ENCODE measurements at regions not wholly inside any gene's neighbourhood (a gene's known extent, or its start where the extent isn't known, plus 50 kb on each side); places are given as distances from the start of the nearest gene placed in this dataset.

GRCh38 chr7:124387056-124387455 lies 354.2 kb upstream of the TMEM229A start:
- ATAC-seq (replicated peaks in 6 of 8): no peak
- Histone ChIP-seq H3K4me3 (no peak overlapping the region), H3K4me1 (replicated peaks in 1 of 2) (no peaks in the 10 kb centered on the region), H3K27ac (no peak overlapping the region)
- in situ Hi-C loops (cut with MboI; ENCODE audit: low pct_unique_long_range_greater_than_20kb in 2 of 9, low sequenced_read_pairs in 9 of 9, unreplicated experiment in 9 of 9): no loop called here
- WGBS, 10 experiments: 13 to 87% (median 74%) methylated on average over 2 to 4 of the region's 4 CpGs; no CpG with 5 or more reads in 3 of the 10 experiments

- 88% methylated on average over 1 of the region's 1 CpG; no CpG with 5 or more reads in 9 of the 10 experiments for WGBS, 10 experiments
- in situ Hi-C loops (cut with MboI; ENCODE audit: low pct_unique_long_range_greater_than_20kb in 2 of 9, low sequenced_read_pairs in 9 of 9, unreplicated experiment in 9 of 9): no loop called here
- Histone ChIP-seq H3K4me1 (replicated peaks in 1 of 2) (no peaks in the 10 kb centered on the region), H3K27ac (no peak overlapping the region), H3K4me3 (no peak overlapping the region)
- no peak for ATAC-seq (replicated peaks in 6 of 8)
Measured at GRCh38 chr7:124379296-124379695, 346.4 kb upstream of the TMEM229A start.

GRCh38 chr7:124376111-124376510 lies 343.2 kb upstream of the TMEM229A start:
- WGBS, 10 experiments: 3 to 100% (median 69%) methylated on average over 1 to 4 of the region's 4 CpGs; no CpG with 5 or more reads in 2 of the 10 experiments
- Histone ChIP-seq H3K4me3 (no peak overlapping the region), H3K27ac (no peak overlapping the region), H3K4me1 (replicated peaks in 1 of 2) (no peaks in the 10 kb centered on the region)
- in situ Hi-C loops (cut with MboI; ENCODE audit: low pct_unique_long_range_greater_than_20kb in 2 of 9, low sequenced_read_pairs in 9 of 9, unreplicated experiment in 9 of 9): no loop called here
- no peak for ATAC-seq (replicated peaks in 6 of 8)

- H3K27ac ChIP-seq: no peak overlapping the region
- no peak for ATAC-seq (replicated peaks in 6 of 8)
- no peak overlapping the region for H3K4me3 ChIP-seq
- no peaks in the 10 kb centered on the region for H3K4me1 ChIP-seq (replicated peaks in 1 of 2)
- 4 to 98% (median 80%) methylated on average over 1 to 4 of the region's 4 CpGs; no CpG with 5 or more reads in 2 of the 10 experiments for WGBS, 10 experiments
- in situ Hi-C loops (cut with MboI; ENCODE audit: low pct_unique_long_range_greater_than_20kb in 2 of 9, low sequenced_read_pairs in 9 of 9, unreplicated experiment in 9 of 9): no loop called here
Measured at GRCh38 chr7:124375391-124375790, 342.5 kb upstream of the TMEM229A start.

- ATAC-seq (replicated peaks in 6 of 8): no peak
- in situ Hi-C loops (cut with MboI; ENCODE audit: low pct_unique_long_range_greater_than_20kb in 2 of 9, low sequenced_read_pairs in 9 of 9, unreplicated experiment in 9 of 9): no loop called here
- Histone ChIP-seq H3K4me3 (no peak overlapping the region), H3K4me1 (replicated peaks in 1 of 2) (no peaks in the 10 kb centered on the region), H3K27ac (no peak overlapping the region)
- 60 to 100% (median 80%) methylated on average over 1 of the region's 1 CpG; no CpG with 5 or more reads in 3 of the 10 experiments for WGBS, 10 experiments
Measured at GRCh38 chr7:124369310-124369709, 336.4 kb upstream of the TMEM229A start.

GRCh38 chr7:124366118-124366517 lies 333.3 kb upstream of the TMEM229A start:
- H3K27ac ChIP-seq: no peak overlapping the region
- H3K4me3 ChIP-seq: no peak overlapping the region
- peak in 4 of 8 experiments; percentile 30 to 74 (median 66) for ATAC-seq (replicated peaks in 6 of 8)
- 0 to 100% (median 80%) methylated on average over 1 of the region's 1 CpG; no CpG with 5 or more reads in 2 of the 10 experiments for WGBS, 10 experiments
- no peaks in the 10 kb centered on the region for H3K4me1 ChIP-seq (replicated peaks in 1 of 2)
- in situ Hi-C loops (cut with MboI; ENCODE audit: low pct_unique_long_range_greater_than_20kb in 2 of 9, low sequenced_read_pairs in 9 of 9, unreplicated experiment in 9 of 9): no loop called here

GRCh38 chr7:124364283-124364682 lies 331.4 kb upstream of the TMEM229A start:
- in situ Hi-C loops (cut with MboI; ENCODE audit: low pct_unique_long_range_greater_than_20kb in 2 of 9, low sequenced_read_pairs in 9 of 9, unreplicated experiment in 9 of 9): no loop called here
- 14 to 100% (median 91%) methylated on average over 1 of the region's 1 CpG; no CpG with 5 or more reads in 1 of the 10 experiments for WGBS, 10 experiments
- H3K27ac ChIP-seq: no peak overlapping the region
- no peaks in the 10 kb centered on the region for H3K4me1 ChIP-seq (replicated peaks in 1 of 2)
- no peak overlapping the region for H3K4me3 ChIP-seq
- ATAC-seq (replicated peaks in 6 of 8): no peak

- in situ Hi-C loops (cut with MboI; ENCODE audit: low pct_unique_long_range_greater_than_20kb in 2 of 9, low sequenced_read_pairs in 9 of 9, unreplicated experiment in 9 of 9): no loop called here
- Histone ChIP-seq H3K4me3 (no peak overlapping the region), H3K4me1 (replicated peaks in 1 of 2) (peaks cover 0 to 2% of the 10 kb centered on the region in 2 donors), H3K27ac (no peak overlapping the region)
- no peak for ATAC-seq (replicated peaks in 6 of 8)
Measured at GRCh38 chr7:124354201-124354600, 321.3 kb upstream of the TMEM229A start.

- in situ Hi-C loops (cut with MboI; ENCODE audit: low pct_unique_long_range_greater_than_20kb in 2 of 9, low sequenced_read_pairs in 9 of 9, unreplicated experiment in 9 of 9): no loop called here
- no peak for ATAC-seq (replicated peaks in 6 of 8)
- 10 to 75% (median 52%) methylated on average over 3 to 8 of the region's 8 CpGs; no CpG with 5 or more reads in 2 of the 10 experiments for WGBS, 10 experiments
- Histone ChIP-seq H3K27ac (no peak overlapping the region), H3K4me1 (replicated peaks in 1 of 2) (peaks cover 0 to 2% of the 10 kb centered on the region in 2 donors), H3K4me3 (no peak overlapping the region)
Measured at GRCh38 chr7:124351950-124352349, 319.1 kb upstream of the TMEM229A start.

GRCh38 chr7:124349443-124349842 lies 316.6 kb upstream of the TMEM229A start:
- in situ Hi-C loops (cut with MboI; ENCODE audit: low pct_unique_long_range_greater_than_20kb in 2 of 9, low sequenced_read_pairs in 9 of 9, unreplicated experiment in 9 of 9): no loop called here
- Histone ChIP-seq H3K4me3 (no peak overlapping the region), H3K27ac (no peak overlapping the region), H3K4me1 (replicated peaks in 1 of 2) (peaks cover 0 to 2% of the 10 kb centered on the region in 2 donors)
- ATAC-seq (replicated peaks in 6 of 8): no peak
- 0 to 100% (median 60%) methylated on average over 1 to 2 of the region's 2 CpGs; no CpG with 5 or more reads in 5 of the 10 experiments for WGBS, 10 experiments

- no peaks in the 10 kb centered on the region for H3K4me1 ChIP-seq (replicated peaks in 1 of 2)
- no peak overlapping the region for H3K27ac ChIP-seq
- in situ Hi-C loops (cut with MboI; ENCODE audit: low pct_unique_long_range_greater_than_20kb in 2 of 9, low sequenced_read_pairs in 9 of 9, unreplicated experiment in 9 of 9): no loop called here
- H3K4me3 ChIP-seq: no peak overlapping the region
- ATAC-seq (replicated peaks in 6 of 8): no peak
- WGBS, 10 experiments: 7 to 100% (median 85%) methylated on average over 1 to 2 of the region's 2 CpGs
Measured at GRCh38 chr7:124338861-124339260, 306.0 kb upstream of the TMEM229A start.

GRCh38 chr7:124330731-124331407 lies 298.0 kb upstream of the TMEM229A start:
- Histone ChIP-seq H3K4me1 (replicated peaks in 1 of 2) (no peaks in the 10 kb centered on the region), H3K4me3 (no peak overlapping the region), H3K27ac (no peak overlapping the region)
- in situ Hi-C loops (cut with MboI; ENCODE audit: low pct_unique_long_range_greater_than_20kb in 2 of 9, low sequenced_read_pairs in 9 of 9, unreplicated experiment in 9 of 9): no loop called here
- WGBS, 10 experiments: 0 to 96% (median 85%) methylated on average over 1 to 3 of the region's 3 CpGs
- no peak for ATAC-seq (replicated peaks in 6 of 8)

GRCh38 chr7:124328774-124329173 lies 295.9 kb upstream of the TMEM229A start:
- 6 to 92% (median 31%) methylated on average over 1 to 3 of the region's 3 CpGs; no CpG with 5 or more reads in 2 of the 10 experiments for WGBS, 10 experiments
- in situ Hi-C loops (cut with MboI; ENCODE audit: low pct_unique_long_range_greater_than_20kb in 2 of 9, low sequenced_read_pairs in 9 of 9, unreplicated experiment in 9 of 9): no loop called here
- H3K4me3 ChIP-seq: no peak overlapping the region
- ATAC-seq (replicated peaks in 6 of 8): no peak
- no peak overlapping the region for H3K27ac ChIP-seq
- no peaks in the 10 kb centered on the region for H3K4me1 ChIP-seq (replicated peaks in 1 of 2)

- no peaks in the 10 kb centered on the region for H3K4me1 ChIP-seq (replicated peaks in 1 of 2)
- no peak for ATAC-seq (replicated peaks in 6 of 8)
- in situ Hi-C loops (cut with MboI; ENCODE audit: low pct_unique_long_range_greater_than_20kb in 2 of 9, low sequenced_read_pairs in 9 of 9, unreplicated experiment in 9 of 9): no loop called here
- H3K27ac ChIP-seq: no peak overlapping the region
- no peak overlapping the region for H3K4me3 ChIP-seq
Measured at GRCh38 chr7:124324262-124324661, 291.4 kb upstream of the TMEM229A start.
